ENCODE measurements at regions not wholly inside any gene's neighbourhood (a gene's known extent, or its start where the extent isn't known, plus 50 kb on each side); places are given as distances from the start of the nearest gene placed in this dataset.

DNA sequence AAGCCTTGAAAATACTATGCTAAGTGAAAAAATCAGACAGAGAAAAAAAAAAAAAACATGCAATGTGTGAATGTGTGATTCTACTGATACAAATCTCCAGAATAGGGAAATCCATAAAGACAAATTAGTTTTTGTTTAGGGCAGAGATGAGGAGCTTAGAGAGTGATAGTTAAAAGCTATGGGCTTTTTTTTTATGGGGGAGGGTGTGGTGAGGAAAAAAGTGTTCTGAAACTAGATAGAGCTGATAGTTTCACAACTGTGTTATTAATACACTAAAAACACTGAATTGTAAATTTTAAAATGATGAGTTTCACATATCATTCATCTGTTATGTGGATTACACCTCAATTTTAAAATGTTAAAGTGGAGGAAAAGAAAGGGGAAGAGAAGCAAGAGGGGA is 228.3 kb upstream of the ZNF462 start:
- Histone ChIP-seq H2AFZ (ENCODE audit: low read depth, low read length) (no peak overlapping the region), H3K27me3 (ENCODE audit: control insufficient read depth in 2 of 2, insufficient read depth in 2 of 2, low read length in 2 of 2) (no peaks in the 10 kb centered on the region), H3K36me3 (ENCODE audit: control insufficient read depth in 2 of 2, extremely low read depth in 1 of 2, insufficient read depth in 2 of 2, low read length in 2 of 2) (no peaks in the 10 kb centered on the region), H3K27ac (ENCODE audit: insufficient read depth, low read depth, low read length) (no peak overlapping the region), H3K79me2 (ENCODE audit: control insufficient read depth, insufficient read depth, low read length) (no peaks in the 10 kb centered on the region), H3K4me1 (ENCODE audit: control insufficient read depth, extremely low read depth, insufficient read depth, low read length) (no peaks in the 10 kb centered on the region), H3K4me3 (replicated peaks in 1 of 3; ENCODE audit: insufficient read depth in 1 of 3, low read depth in 1 of 3, low read length in 3 of 3) (no peak overlapping the region), H3K9ac (replicated peaks; ENCODE audit: extremely low read depth, insufficient read depth, low read length) (no peak overlapping the region), H3K9me1 (replicated peaks; ENCODE audit: control insufficient read depth, extremely low read depth, insufficient read depth, low read length) (no peaks in the 10 kb centered on the region), H3K9me3 (replicated peaks; ENCODE audit: control insufficient read depth, insufficient read depth, low read length) (no peaks in the 10 kb centered on the region), H3K4me2 (ENCODE audit: insufficient read depth, low read length) (no peak overlapping the region), H4K20me1 (replicated peaks; ENCODE audit: control insufficient read depth, extremely low read depth, insufficient read depth, low read length) (no peaks in the 10 kb centered on the region)
- DNase-seq (ENCODE audit: low read depth, low spot score) (no peak), FAIRE-seq (no peak)
- no TSS peak for BruUV-seq (replicated peaks)
- dilution Hi-C loops (cut with MboI; ENCODE audit: extremely low pct_ligation_motif_present, low sequenced_read_pairs) (no loop called here), intact Hi-C loops (cut with micrococcal nuclease) (no loop called here)
- ChIA-PET CTCF (interaction anchor here (1.4 kb wide), 1 partner anchor 29 kb away, joined by 3 read pairs; no protein-coding TSS in a partner anchor), POLR2A (no interaction called here)
- TF ChIP-seq POLR2AphosphoS5 (IDR thresholded peaks at IDR 0.05; ENCODE audit: insufficient read depth, low read depth, low read length) (no peak), MYC (IDR thresholded peaks at IDR 0.05; ENCODE audit: low read depth, low read length) (no peak), EZH2 (IDR thresholded peaks at IDR 0.05; ENCODE audit: borderline replicate concordance, low read depth, low read length, severe bottlenecking) (no peak), JUN (IDR thresholded peaks at IDR 0.05; ENCODE audit: borderline replicate concordance, insufficient read depth, insufficient read length, low read depth) (no peak), MAX (IDR thresholded peaks at IDR 0.05; ENCODE audit: insufficient read depth, insufficient read length) (no peak), POLR2A (IDR thresholded peaks at IDR 0.05; ENCODE audit: low read depth, low read length) (no peak), GATA2 (IDR thresholded peaks at IDR 0.05; ENCODE audit: insufficient read depth, insufficient read length, low read depth, low read length) (no peak), FOS (IDR thresholded peaks at IDR 0.05; ENCODE audit: borderline replicate concordance, insufficient read depth, low read length) (no peak)
- TF ChIP-seq, protein P1, sequence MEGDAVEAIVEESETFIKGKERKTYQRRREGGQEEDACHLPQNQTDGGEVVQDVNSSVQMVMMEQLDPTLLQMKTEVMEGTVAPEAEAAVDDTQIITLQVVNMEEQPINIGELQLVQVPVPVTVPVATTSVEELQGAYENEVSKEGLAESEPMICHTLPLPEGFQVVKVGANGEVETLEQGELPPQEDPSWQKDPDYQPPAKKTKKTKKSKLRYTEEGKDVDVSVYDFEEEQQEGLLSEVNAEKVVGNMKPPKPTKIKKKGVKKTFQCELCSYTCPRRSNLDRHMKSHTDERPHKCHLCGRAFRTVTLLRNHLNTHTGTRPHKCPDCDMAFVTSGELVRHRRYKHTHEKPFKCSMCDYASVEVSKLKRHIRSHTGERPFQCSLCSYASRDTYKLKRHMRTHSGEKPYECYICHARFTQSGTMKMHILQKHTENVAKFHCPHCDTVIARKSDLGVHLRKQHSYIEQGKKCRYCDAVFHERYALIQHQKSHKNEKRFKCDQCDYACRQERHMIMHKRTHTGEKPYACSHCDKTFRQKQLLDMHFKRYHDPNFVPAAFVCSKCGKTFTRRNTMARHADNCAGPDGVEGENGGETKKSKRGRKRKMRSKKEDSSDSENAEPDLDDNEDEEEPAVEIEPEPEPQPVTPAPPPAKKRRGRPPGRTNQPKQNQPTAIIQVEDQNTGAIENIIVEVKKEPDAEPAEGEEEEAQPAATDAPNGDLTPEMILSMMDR (IDR thresholded peaks at IDR 0.05; ENCODE audit: extremely low read depth in 1 of 2, insufficient read depth in 1 of 2, low read depth in 1 of 2, low read length in 2 of 2), result no peak
